ENCODE measurements at regions not wholly inside any gene's neighbourhood (a gene's known extent, or its start where the extent isn't known, plus 50 kb on each side); places are given as distances from the start of the nearest gene placed in this dataset.

- no peak overlapping the region for H2AFZ ChIP-seq (ENCODE audit: low read length)
- no peaks in the 10 kb centered on the region for H3F3A ChIP-seq (ENCODE audit: low read length, unreplicated experiment)
- H4K20me1 ChIP-seq (ENCODE audit: low read length): no peaks in the 10 kb centered on the region
- H3K4me3 ChIP-seq (ENCODE audit: low read length): no peak overlapping the region
- ATAC-seq (no peak), DNase-seq (no peak)
- no peaks in the 10 kb centered on the region for H3K79me2 ChIP-seq (ENCODE audit: low read length)
- TF ChIP-seq EZH2phosphoT487 (IDR thresholded peaks at IDR 0.05; ENCODE audit: borderline replicate concordance, low read length) (no peak), CTCF (conservative IDR thresholded peaks at IDR 0.05; ENCODE audit: low read depth, low read length) (no peak), EZH2 (IDR thresholded peaks at IDR 0.05; ENCODE audit: low read length, unreplicated experiment) (no peak)
- no peaks in the 10 kb centered on the region for H3K9me2 ChIP-seq (replicated peaks; ENCODE audit: low read length)
- CTCF ChIA-PET: no interaction called here
- H3K4me2 ChIP-seq (ENCODE audit: low read length): no peak overlapping the region
- H3K9ac ChIP-seq (ENCODE audit: low read length): no peak overlapping the region
- H3K36me3 ChIP-seq (ENCODE audit: low read depth, low read length): no peaks in the 10 kb centered on the region
- intact Hi-C loops (cut with micrococcal nuclease): no loop called here
- no peaks in the 10 kb centered on the region for H3K4me1 ChIP-seq (ENCODE audit: insufficient read depth, low read length)
- BruUV-seq (replicated peaks): no TSS peak
- H3K27me3 ChIP-seq (ENCODE audit: low read length): peaks cover 16% of the 10 kb centered on the region
- POLR2A ChIA-PET (ENCODE audit: unreplicated experiment): no interaction called here
- H3K9me3 ChIP-seq (ENCODE audit: low read length): no peaks in the 10 kb centered on the region
- H3K27ac ChIP-seq (ENCODE audit: low read length): no peak overlapping the region
These were observed 625.6 kb downstream of the AACS start for GRCh38 chr12:125690841-125691240.

GRCh38 chr12:125696054-125696453 is 630.8 kb downstream of the AACS start:
- TF ChIP-seq EZH2 (IDR thresholded peaks at IDR 0.05; ENCODE audit: low read length, unreplicated experiment) (no peak), CTCF (conservative IDR thresholded peaks at IDR 0.05; ENCODE audit: low read depth, low read length) (no peak), EZH2phosphoT487 (IDR thresholded peaks at IDR 0.05; ENCODE audit: borderline replicate concordance, low read length) (no peak)
- Histone ChIP-seq H3K27ac (ENCODE audit: low read length) (no peak overlapping the region), H3K79me2 (ENCODE audit: low read length) (no peaks in the 10 kb centered on the region), H3K9ac (ENCODE audit: low read length) (no peak overlapping the region), H3K4me2 (ENCODE audit: low read length) (no peak overlapping the region), H3K27me3 (ENCODE audit: low read length) (peaks cover 2% of the 10 kb centered on the region), H4K20me1 (ENCODE audit: low read length) (no peaks in the 10 kb centered on the region), H3K9me2 (replicated peaks; ENCODE audit: low read length) (no peaks in the 10 kb centered on the region), H2AFZ (ENCODE audit: low read length) (no peak overlapping the region), H3K9me3 (ENCODE audit: low read length) (no peaks in the 10 kb centered on the region), H3F3A (ENCODE audit: low read length, unreplicated experiment) (no peaks in the 10 kb centered on the region), H3K36me3 (ENCODE audit: low read depth, low read length) (no peaks in the 10 kb centered on the region), H3K4me3 (ENCODE audit: low read length) (no peak overlapping the region), H3K4me1 (ENCODE audit: insufficient read depth, low read length) (no peaks in the 10 kb centered on the region)
- intact Hi-C loops (cut with micrococcal nuclease): no loop called here
- no TSS peak for BruUV-seq (replicated peaks)
- ATAC-seq (no peak), DNase-seq (no peak)
- ChIA-PET CTCF (no interaction called here), POLR2A (ENCODE audit: unreplicated experiment) (no interaction called here)

- H4K20me1 ChIP-seq (ENCODE audit: low read length): no peaks in the 10 kb centered on the region
- no peaks in the 10 kb centered on the region for H3K36me3 ChIP-seq (ENCODE audit: low read depth, low read length)
- H3K9me3 ChIP-seq (ENCODE audit: low read length): no peaks in the 10 kb centered on the region
- no peak overlapping the region for H3K4me2 ChIP-seq (ENCODE audit: low read length)
- TF ChIP-seq EZH2 (IDR thresholded peaks at IDR 0.05; ENCODE audit: low read length, unreplicated experiment): no peak
- no peak for TF ChIP-seq CTCF (conservative IDR thresholded peaks at IDR 0.05; ENCODE audit: low read depth, low read length)
- TF ChIP-seq EZH2phosphoT487 (IDR thresholded peaks at IDR 0.05; ENCODE audit: borderline replicate concordance, low read length): no peak
- no peak overlapping the region for H3K9ac ChIP-seq (ENCODE audit: low read length)
- POLR2A ChIA-PET (ENCODE audit: unreplicated experiment): no interaction called here
- no peaks in the 10 kb centered on the region for H3K79me2 ChIP-seq (ENCODE audit: low read length)
- DNase-seq (no peak), ATAC-seq (no peak)
- BruUV-seq (replicated peaks): no TSS peak
- H3K9me2 ChIP-seq (replicated peaks; ENCODE audit: low read length): no peaks in the 10 kb centered on the region
- H3K27me3 ChIP-seq (ENCODE audit: low read length): no peaks in the 10 kb centered on the region
- H2AFZ ChIP-seq (ENCODE audit: low read length): no peak overlapping the region
- H3K4me1 ChIP-seq (ENCODE audit: insufficient read depth, low read length): no peaks in the 10 kb centered on the region
- CTCF ChIA-PET: no interaction called here
- H3F3A ChIP-seq (ENCODE audit: low read length, unreplicated experiment): no peaks in the 10 kb centered on the region
- intact Hi-C loops (cut with micrococcal nuclease): no loop called here
- no peak overlapping the region for H3K4me3 ChIP-seq (ENCODE audit: low read length)
- H3K27ac ChIP-seq (ENCODE audit: low read length): no peak overlapping the region
These were observed 639.6 kb downstream of the AACS start for GRCh38 chr12:125704803-125705202.

Measured in PC-3 (cell line).